MG63 (cell line): ENCODE measurements at regions not wholly inside any gene's neighbourhood (a gene's known extent, or its start where the extent isn't known, plus 50 kb on each side); places are given as distances from the start of the nearest gene placed in this dataset.

Experiments
- DNase-seq: peaks from one replicate; pipeline ENCODE4 v3.0.0-alpha.2; 2020
- H3K27me3 ChIP-seq: fragments of 250-450 bp; sonication (Bioruptor Pico); 2 replicates; pipeline ENCODE4 v1.5.1; 2020; ENCODE audit warnings: mild to moderate bottlenecking, moderate library complexity
- H3K36me3 ChIP-seq: fragments of 250-450 bp; sonication (Bioruptor Pico); 2 replicates; pipeline ENCODE4 v1.5.1; 2020; ENCODE audit warnings: mild to moderate bottlenecking, moderate library complexity
- H3K4me3 ChIP-seq: fragments of 250-450 bp; sonication (Bioruptor Pico); 2 replicates; pipeline ENCODE4 v1.5.1; 2020; ENCODE audit warnings: mild to moderate bottlenecking, moderate library complexity
- H3K9me3 ChIP-seq: fragments of 250-450 bp; sonication (Bioruptor Pico); 2 replicates; pipeline ENCODE4 v1.5.1; 2020; ENCODE audit warnings: mild to moderate bottlenecking, moderate library complexity

DNA sequence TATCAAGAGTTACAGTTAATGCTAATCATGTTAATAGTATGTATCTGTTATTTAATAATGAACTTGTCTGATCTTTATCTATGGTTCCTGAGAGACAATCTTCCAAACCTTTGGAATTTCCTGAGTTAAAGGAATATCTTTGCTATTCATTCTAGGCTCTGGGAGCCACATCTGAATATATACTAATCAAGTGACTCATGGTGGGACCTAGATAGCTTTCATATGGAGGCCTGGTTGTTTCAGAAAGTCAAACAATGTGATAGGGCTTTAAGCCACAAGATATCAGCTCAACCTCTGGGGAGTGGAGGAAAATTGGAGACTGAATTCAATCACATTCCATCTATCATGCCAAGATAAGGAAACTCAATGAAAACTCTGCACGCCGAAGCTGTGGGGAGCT is 746.4 kb downstream of the TNS3 start:
- H3K36me3 ChIP-seq = no peaks in the 10 kb centered on the region
- DNase-seq = no peak
- H3K9me3 ChIP-seq = no peaks in the 10 kb centered on the region; the same call in none of the 2 replicates
- H3K27me3 ChIP-seq = no peaks in the 10 kb centered on the region
- no peak overlapping the region for H3K4me3 ChIP-seq

DNA sequence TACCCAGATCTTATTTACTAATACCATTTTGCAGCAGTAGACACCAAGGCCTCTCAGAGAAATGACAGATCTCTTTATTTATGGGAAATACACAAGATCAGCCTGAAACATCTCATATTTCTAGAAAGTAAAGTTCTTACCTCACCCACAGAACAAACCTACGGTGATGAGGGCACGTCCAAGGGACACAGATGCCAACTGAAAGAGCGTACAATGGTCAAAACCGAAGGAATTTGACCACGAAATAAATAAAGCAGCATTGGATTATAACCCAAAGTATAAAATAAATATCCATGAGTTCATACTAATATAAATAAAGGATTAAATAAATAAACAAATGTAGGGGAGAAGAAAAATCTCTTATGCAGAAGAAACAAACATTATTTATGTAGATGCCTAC is 747.0 kb downstream of the TNS3 start:
- no peak overlapping the region for H3K4me3 ChIP-seq
- H3K9me3 ChIP-seq = peaks cover 2% of the 10 kb centered on the region
- no peaks in the 10 kb centered on the region for H3K36me3 ChIP-seq
- no peaks in the 10 kb centered on the region for H3K27me3 ChIP-seq
- DNase-seq = peak; percentile 52

DNA sequence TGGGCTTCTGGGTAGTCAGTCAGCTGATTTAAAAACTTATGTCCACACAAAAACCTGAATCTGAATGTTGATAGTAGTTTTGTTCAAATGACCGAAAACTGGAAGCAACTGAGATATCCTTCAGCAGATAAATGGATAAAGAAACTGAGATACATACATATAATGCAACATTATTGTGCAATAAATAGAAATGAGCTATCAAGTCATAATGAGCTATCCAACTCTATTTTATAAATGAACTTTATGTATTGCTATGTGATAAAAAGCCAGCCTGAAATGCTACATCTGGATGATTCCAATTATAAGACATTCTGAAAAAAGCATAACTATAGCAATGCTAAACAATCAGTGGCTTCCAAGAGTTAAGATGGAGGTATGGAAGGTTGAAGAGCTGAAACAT is 748.7 kb downstream of the TNS3 start:
- peaks cover 15% of the 10 kb centered on the region for H3K9me3 ChIP-seq
- DNase-seq = no peak
- no peak overlapping the region for H3K4me3 ChIP-seq
- no peaks in the 10 kb centered on the region for H3K36me3 ChIP-seq
- H3K27me3 ChIP-seq = no peaks in the 10 kb centered on the region

DNA sequence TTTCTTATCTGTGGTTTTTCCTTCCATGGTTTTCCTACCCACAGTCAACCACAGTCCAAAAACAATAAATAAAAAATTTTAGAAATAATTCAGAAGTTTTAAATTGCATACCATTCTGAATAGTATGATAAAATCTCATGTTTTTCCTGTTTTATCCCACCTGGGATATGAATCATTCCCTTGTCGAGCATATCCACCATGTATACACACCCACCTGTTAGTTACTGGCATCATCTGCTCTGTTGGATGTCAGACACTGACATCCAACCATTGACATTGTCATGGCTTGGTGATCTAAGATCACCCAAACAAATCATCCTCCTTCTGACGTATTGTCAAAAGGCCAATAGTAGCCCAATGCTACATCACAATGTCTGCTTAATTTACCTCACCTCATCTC is 749.8 kb downstream of the TNS3 start:
- Histone ChIP-seq H3K27me3 (no peaks in the 10 kb centered on the region), H3K9me3 (peaks cover 16% of the 10 kb centered on the region), H3K36me3 (no peaks in the 10 kb centered on the region), H3K4me3 (no peak overlapping the region)
- DNase-seq = no peak

DNA sequence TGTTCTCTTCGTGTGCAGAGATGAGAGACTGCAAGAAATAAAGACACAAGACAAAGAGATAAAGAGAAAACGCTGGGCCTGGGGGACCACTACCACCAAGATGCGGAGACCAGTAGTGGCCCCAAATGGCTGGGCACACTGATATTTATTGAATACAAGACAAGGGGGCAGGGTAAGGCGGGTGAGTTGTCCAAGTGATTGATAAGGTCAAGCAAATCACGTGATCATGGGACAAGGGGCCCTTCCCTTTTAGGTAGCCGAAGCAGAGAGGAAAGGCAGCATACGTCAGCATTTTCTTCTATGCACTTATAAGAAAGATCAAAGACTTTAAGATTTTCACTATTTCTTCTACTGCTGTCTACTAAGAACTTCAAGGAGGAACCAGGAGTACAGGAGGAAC is 762.1 kb downstream of the TNS3 start:
- Histone ChIP-seq H3K27me3 (no peaks in the 10 kb centered on the region), H3K9me3 (peaks cover 7% of the 10 kb centered on the region), H3K36me3 (no peaks in the 10 kb centered on the region), H3K4me3 (no peak overlapping the region)
- no peak for DNase-seq

DNA sequence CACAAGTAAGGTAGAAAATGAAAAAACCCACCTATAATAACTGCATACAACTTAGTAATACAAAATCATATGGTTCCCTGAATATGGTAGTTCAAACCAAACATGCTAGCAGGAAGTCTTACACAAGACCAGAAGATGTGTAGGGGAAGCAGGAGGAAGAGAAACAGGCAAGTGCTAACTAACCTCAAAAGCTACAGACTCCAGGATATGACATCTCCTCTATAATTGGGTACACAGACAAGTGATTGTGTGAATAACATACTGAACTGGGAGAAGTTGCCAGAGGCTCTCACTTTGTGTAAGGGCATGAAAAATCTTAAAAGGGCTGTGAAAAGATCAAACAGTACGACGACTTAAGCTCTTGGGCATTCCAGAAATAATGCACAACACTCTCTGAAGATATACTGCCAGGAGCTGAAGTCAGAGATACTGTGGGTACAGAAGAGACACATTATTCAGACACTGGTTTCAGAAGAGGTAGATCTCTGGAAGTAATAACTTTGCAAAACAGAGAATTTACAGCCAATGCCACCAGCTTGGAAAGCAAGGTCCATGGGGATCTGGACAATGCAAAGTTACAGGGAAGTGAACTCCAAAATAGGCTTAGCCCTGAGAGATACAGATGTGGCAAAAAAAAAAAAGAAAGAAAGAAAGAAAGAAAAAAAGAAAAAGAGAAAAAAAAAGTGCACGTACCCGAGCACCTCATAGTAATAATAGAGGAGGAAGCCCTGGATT is 767.2 kb downstream of the TNS3 start:
- Histone ChIP-seq H3K4me3 (no peak overlapping the region), H3K9me3 (peaks cover 7% of the 10 kb centered on the region), H3K36me3 (no peaks in the 10 kb centered on the region), H3K27me3 (no peaks in the 10 kb centered on the region)
- no peak for DNase-seq

DNA sequence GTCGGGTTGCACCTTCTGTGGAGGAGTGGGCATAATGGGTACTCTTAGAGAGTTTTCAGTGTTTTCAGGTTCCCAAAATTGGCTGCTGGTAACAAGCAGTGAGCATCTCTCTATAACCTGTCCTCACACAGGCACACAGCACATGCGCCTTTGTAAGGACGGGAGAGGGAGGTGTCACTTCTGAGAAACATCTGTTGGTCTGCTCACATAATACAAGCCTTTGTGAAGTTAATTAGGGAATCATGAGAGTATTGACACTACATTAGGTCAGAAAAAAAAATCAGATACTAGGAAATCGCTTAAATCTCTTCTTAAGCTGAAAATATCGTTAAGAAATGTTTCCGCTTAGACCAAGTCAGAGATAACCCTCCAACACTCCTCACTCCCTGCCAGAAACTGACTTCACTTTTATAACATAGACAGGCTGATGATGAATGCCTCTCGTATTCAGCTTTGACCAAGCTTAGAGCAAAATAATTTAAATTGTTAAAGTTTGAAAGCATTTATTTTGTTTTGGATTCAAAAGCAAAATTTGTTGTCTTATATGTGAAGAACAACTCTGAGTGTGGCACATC is 769.7 kb downstream of the TNS3 start:
- Histone ChIP-seq H3K27me3 (no peaks in the 10 kb centered on the region), H3K9me3 (peaks cover 3% of the 10 kb centered on the region), H3K36me3 (no peaks in the 10 kb centered on the region), H3K4me3 (no peak overlapping the region)
- peak; percentile 22 for DNase-seq

DNA sequence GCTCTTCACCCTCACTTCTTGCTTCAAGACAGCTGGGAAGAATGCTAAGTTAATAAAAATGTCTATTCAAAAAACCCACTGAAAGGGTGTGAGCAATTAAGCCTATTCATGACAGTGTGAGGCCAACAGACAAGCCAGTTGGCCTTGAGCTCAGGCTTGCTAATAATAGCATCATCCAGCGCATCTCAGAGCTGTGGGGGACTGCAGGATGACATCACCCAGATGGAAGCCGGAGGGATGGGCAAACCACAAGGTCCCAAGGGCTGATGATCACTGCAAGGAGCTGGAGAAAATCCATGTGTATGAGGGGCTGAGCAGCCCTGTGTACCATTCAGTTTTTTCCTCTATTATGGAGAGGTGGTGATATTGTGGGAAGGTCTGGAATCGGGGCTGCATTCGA is 770.4 kb downstream of the TNS3 start:
- DNase-seq = peak; percentile 91
- Histone ChIP-seq H3K9me3 (peaks cover 2% of the 10 kb centered on the region), H3K4me3 (no peak overlapping the region), H3K27me3 (no peaks in the 10 kb centered on the region), H3K36me3 (no peaks in the 10 kb centered on the region)

DNA sequence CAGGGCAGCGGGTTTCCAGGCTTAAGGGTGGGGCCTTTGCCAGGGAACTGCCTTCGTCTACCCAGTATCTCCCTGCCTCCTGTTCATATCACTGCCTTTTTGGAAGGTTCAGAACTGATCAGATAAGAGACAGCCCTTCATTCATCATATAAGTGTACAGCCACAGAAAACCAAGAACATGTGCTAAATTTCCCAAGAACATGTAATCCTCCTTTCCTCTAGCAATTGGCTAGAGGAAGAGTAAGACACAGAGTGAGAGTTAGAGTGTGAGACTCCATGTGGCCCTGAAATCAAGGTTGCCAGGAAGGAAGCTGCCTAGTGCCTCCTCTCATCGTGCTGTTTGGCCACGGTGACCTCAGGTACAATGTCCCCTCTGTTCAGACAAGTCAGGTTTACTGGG is 770.9 kb downstream of the TNS3 start:
- H3K36me3 ChIP-seq = no peaks in the 10 kb centered on the region
- no peaks in the 10 kb centered on the region for H3K27me3 ChIP-seq
- H3K9me3 ChIP-seq = no peaks in the 10 kb centered on the region
- H3K4me3 ChIP-seq = no peak overlapping the region
- no peak for DNase-seq

DNA sequence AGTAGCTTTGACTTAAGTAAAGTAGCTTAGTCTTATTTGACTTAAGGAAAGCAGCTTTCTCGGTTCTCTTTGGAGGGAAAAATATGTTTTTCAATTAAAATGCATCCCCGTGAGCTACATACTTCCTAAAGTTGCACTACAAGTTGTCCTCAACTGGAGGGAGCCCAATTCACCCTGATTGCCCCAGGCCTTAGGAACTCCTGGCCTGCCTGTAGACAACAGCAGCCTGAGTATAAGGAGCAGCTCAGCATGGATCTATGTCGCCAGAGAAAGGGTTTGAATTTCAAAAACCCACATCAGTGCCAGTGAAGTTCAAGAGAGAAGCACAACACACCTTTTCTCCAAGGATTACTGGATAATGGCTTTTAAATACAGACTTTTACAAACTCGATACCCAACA is 772.0 kb downstream of the TNS3 start:
- no peak for DNase-seq
- Histone ChIP-seq H3K27me3 (no peaks in the 10 kb centered on the region), H3K36me3 (no peaks in the 10 kb centered on the region), H3K9me3 (no peaks in the 10 kb centered on the region), H3K4me3 (no peak overlapping the region)

DNA sequence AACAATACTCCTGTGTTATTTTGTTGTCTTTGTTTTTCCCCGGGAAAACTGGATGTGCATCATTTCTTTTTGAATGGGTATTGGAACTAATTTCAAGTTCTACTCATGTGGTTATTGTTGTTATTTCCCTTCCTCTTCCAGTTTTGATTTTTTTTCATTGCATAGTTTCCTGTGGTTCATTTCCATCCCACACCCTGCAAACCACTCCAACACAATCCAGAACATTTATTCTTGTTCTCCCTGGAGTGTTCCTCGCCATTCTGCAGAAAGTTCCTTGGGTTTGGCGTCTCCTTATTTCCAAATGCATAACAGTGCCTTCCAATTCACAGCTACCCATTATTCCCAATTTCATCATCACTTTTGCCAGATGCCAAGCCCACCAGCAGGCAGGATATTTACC is 775.1 kb downstream of the TNS3 start:
- Histone ChIP-seq H3K9me3 (no peaks in the 10 kb centered on the region), H3K4me3 (no peak overlapping the region), H3K27me3 (no peaks in the 10 kb centered on the region), H3K36me3 (no peaks in the 10 kb centered on the region)
- no peak for DNase-seq

DNA sequence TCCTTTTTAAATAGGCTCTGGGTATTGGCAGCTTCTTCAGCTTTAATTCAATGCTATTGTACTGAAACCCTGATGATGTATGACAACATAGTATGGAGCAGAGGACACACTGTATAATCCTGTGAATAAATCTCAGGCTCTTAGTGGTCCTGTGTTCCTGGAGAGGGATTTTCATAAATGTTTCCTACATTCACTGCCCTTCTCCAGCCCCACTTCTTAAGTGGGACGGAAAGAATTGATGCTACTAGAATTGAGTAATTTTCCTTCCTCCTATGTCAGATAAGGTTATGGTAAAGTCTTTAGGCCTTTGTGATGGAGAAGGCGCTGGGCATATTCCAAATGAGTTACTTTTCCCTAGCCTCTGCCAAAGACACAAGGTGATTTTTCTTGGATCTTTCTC is 779.4 kb downstream of the TNS3 start:
- H3K4me3 ChIP-seq = no peak overlapping the region

DNA sequence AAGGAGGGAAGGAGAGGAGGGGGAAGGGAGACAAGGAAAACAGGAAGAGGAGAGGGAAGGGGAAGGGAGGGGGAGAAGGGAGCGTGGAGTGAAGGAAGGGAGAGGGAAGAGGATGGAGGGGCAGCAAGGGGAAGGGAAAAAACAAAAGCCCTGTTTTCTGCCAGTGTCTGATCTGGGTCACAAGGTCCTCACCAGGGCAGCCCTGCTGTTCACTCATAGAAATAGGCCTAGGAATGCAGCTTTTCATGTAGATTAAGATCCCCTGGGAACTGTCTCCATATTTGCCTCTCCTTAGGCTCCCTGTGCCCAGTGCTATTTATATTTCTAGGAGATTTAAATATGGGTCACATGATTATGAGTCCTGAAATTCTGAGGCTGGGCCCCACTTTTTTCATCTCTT is 790.7 kb downstream of the TNS3 start:
- Histone ChIP-seq H3K9me3 (no peaks in the 10 kb centered on the region), H3K36me3 (no peaks in the 10 kb centered on the region), H3K27me3 (no peaks in the 10 kb centered on the region), H3K4me3 (no peak overlapping the region)
- no peak for DNase-seq

More for the DNA sequence above, 779.4 kb downstream of the TNS3 start:
- no peak for DNase-seq
- Histone ChIP-seq H3K27me3 (no peaks in the 10 kb centered on the region), H3K36me3 (no peaks in the 10 kb centered on the region), H3K9me3 (peaks cover 3% of the 10 kb centered on the region; the same call in 1 of the 2 replicates)

DNA sequence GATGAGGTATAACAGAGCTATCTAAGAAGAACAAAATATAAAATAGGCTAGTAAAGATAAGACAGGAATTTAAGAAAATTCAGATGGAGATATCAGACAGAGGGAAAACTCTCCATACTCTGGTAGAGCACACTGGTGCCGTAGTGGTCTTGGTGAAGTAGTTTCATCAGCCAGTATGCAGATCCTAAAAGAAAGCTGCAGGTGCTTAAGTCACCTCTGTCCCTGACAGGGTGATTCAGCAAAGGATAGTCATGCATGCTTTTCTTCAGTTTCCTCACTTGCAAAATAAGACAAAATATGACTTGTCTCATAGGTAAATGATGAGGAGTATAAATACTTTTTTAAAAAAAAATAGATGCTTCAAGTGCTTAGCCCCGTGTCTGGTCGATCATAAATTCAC is 794.9 kb downstream of the TNS3 start:
- DNase-seq = no peak
- Histone ChIP-seq H3K27me3 (no peaks in the 10 kb centered on the region), H3K9me3 (no peaks in the 10 kb centered on the region), H3K4me3 (no peak overlapping the region), H3K36me3 (no peaks in the 10 kb centered on the region)

DNA sequence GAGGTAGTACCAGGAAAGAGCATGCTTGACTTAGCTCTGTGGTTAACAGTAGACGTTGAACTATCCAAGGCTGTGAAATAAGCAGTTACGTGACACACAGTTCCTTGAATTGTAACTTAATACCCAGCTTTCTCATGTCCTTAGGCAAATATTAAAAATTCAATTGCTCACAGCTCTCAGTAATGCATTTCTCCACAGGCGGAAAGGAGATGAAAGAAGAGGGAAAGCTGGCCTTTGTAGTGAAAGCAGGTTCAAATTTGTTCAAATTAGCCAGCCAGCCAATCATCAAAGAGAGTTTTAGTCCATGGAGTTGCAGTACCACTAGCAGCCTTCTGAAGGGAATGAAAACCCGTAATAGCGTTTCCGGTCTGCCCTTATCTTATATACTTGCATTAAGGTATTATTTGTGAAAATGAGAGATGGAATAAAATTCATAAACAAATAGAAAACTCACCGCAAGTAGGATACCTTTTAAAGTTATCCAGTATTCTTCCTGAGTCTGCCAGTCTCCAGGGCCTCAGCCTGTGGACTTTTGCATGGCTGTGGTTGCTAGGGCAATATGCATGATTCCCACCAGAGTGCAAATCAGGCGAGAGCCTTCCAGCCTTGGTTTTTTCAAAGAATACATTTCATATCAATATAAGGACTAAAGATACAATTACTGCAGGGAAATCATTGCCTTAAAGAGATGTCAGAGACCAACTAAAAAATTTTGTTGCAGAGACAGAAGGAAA is 795.5 kb downstream of the TNS3 start:
- Histone ChIP-seq H3K36me3 (no peaks in the 10 kb centered on the region), H3K4me3 (no peak overlapping the region), H3K27me3 (no peaks in the 10 kb centered on the region), H3K9me3 (no peaks in the 10 kb centered on the region)
- no peak for DNase-seq

DNA sequence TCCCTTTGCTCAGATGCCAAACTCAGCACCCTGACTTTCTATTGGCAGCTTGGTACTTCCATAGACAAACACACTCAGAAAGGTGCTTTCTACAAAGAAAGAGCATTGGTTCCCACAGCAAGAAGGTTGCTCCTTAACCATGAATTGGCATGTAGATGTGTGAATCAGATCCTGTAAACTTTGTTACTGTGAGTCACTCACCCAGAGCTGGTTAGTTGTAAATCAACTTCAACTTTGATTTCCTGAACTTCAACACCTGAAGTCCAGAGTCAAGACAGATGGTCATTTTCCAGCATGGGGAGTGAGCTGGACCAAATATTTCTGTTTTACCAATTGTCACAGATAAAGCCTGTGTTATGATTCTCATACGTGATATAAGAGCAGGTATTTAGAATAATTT is 797.2 kb downstream of the TNS3 start:
- Histone ChIP-seq H3K4me3 (no peak overlapping the region), H3K9me3 (no peaks in the 10 kb centered on the region; the same call in 1 of the 2 replicates), H3K36me3 (no peaks in the 10 kb centered on the region), H3K27me3 (no peaks in the 10 kb centered on the region)
- peak; percentile 1 for DNase-seq

DNA sequence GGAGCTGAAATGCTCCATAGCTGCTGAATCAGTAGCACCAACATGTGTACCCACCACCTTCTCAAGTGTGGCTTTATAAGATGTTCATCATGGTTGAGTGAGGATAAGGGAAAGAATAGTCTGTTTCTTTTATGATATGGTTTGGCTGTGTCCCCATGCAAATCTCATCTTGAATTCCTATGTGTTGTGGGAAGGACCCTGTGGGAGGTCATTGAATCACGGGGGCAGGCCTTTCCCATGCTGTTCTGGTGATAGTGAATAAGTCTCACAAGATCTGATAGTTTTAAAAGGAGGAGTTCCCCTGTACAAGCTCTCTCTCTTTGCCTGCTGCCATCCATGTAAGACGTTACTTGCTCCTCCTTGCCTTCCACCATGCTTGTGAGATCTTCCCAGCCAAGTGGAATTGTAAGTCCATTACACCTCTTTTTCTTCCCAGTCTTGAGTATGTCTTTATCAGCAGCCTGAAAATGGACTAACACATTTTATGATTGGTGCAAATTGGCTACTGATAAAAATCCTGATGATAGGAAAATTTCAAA is 799.9 kb downstream of the TNS3 start:
- no peak for DNase-seq

More for the DNA sequence above, 799.9 kb downstream of the TNS3 start:
- Histone ChIP-seq H3K4me3 (no peak overlapping the region), H3K9me3 (peaks cover 3% of the 10 kb centered on the region), H3K27me3 (no peaks in the 10 kb centered on the region), H3K36me3 (no peaks in the 10 kb centered on the region)
